HL-60/S4 treated with phorbol 12-myristate 13-acetate at 8.2 ng/mL for 4 days and 3 days (cell line): ENCODE measurements at regions not wholly inside any gene's neighbourhood (a gene's known extent, or its start where the extent isn't known, plus 50 kb on each side); places are given as distances from the start of the nearest gene placed in this dataset.

Source experiments
- in situ Hi-C: fragments of 300-500 bp; cut with MboI; formaldehyde crosslinking; loops from 2 replicates; pipeline ENCODE4 v1.15.0; 2022; ENCODE audit warnings: low sequenced_read_pairs

DNA sequence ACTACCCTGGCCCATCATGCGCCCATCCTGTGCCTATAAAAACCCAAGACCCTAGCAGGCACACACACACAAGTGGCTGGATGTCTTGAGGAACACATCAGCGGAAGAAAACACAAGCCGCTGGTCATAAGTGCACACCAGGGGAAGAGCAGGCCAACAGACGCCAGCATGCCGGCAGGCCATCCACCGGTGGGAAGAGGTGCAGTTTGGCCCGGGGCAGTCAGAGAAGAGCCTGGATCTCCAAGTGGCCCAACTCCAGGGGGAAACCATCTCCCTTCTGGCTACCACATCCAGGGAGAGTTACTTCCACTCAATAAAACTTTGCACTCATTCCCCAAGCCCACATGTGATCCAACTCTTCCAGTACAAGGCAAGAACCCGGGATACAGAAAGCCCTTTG, 2001.3 kb upstream of the NUDT12 start:
- in situ Hi-C loops, result no loop called here

GRCh38 chr5:105554568-105555169, 1992.1 kb upstream of the NUDT12 start:
- in situ Hi-C loops, result no loop called here

- in situ Hi-C loops, result no loop called here
Measured at GRCh38 chr5:105544300-105544699, 1981.7 kb upstream of the NUDT12 start.

DNA sequence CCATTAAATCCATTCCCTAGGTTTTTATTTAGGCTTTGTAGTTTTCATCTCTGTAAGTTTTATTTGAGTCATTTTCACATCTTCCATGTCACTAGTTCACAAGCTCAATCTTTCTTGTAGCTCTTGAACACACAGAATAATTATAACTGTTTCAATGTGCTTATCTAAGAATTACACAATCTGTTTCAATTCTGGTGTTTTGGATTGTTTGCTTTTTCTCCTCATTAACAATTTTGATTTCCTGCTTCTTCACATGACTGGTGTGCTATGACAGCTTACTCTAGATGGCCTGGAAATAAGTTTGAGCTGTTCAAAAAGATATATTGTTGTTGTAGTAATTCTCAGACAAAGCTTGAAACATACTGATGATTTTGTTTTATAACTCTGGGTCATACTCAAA, 1974.1 kb upstream of the NUDT12 start:
- in situ Hi-C loops, result no loop called here

DNA sequence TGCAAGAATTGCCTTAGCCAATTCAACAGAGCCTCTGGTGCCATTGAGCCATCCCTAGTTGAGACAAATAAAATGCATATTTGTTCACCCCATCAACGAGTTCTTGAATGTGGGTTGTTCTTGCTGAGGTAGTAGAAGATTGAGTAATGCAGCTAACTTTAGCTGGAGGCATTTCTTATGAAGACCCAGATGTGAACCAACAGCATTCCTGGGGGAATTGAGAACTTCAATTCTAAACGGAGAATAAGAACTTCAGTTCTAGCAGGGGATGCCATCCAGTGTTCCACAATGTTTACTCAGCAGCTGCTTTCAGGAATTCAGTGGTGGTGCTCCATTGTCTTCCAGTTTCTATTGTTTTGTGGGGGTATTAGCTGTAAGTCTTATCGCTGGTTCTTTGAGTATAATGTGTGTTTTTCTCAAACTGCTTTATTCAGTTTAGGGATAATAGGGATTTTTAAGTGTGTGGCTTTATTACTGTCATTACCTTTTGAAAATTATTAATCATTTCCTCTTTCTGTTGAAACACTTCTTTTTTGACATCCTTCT, 1968.2 kb upstream of the NUDT12 start:
- in situ Hi-C loops, result no loop called here

DNA sequence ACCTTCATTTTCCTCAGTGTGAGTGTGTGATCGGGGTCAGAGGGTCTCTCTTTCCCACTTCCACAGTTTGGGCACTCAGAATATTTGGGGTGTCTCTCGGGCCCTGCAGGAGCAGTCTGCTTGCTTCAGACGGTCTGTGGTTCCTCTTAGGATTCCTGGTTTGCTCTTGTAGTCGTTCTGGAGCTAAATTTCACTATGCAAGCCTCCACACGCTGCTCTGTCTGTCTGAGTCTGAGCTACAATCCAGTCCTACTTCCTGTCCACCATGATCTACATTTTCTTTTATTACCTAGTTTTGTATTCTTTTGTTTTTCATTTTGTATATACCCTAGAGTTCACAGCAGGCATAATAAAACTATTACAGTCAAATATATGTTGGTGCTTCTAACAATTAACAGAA, 1967.3 kb upstream of the NUDT12 start:
- in situ Hi-C loops, result no loop called here

- in situ Hi-C loops, result no loop called here
Measured at GRCh38 chr5:105508519-105508918, 1945.9 kb upstream of the NUDT12 start.

DNA sequence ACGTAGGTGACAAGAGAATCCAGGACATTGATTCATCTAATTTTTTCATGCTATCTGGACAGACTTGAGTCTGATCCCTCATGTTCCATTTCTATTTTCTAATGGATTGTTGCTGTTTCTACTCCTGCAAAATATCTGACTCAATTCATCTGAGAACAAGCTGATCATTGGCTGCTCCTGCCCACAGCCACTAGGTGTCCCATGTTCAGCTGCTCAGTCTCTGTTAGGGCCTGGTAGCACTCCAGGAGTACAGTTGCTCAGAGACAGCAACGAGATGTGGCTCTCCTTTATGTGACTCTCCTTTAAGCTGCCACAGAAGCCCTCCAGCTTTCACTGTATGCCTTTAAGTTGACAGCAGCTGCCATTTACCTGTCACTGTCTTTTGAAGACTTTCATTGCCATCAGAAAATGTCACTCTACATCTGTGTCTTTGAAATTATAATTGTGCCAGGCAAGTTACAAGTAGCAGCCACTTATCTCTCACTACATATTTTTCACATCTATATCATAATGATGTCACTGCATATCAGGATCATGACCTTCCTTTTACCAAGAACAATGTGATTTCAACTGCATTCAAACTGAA, 1944.2 kb upstream of the NUDT12 start:
- in situ Hi-C loops, result no loop called here

- in situ Hi-C loops, result no loop called here
Measured at GRCh38 chr5:105503950-105504349, 1941.4 kb upstream of the NUDT12 start.

DNA sequence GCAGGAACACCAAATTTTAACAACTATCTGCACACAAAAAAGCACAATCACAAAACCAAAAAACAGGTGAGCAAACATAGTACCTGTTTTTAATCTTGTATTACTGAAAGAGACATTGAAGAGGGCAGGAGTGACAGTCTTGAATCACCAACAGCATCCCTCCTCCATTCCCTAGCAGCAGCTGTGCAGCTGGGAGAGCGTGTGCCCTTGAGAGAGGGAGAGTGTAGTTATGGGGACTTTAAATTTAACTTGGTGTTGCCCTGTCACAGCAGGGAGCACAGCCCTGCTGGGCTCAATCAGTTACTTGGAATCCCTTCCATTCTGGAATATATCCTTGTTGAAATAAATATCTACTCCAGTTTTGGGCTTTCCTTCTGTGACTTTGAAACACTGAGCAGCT, 1938.7 kb upstream of the NUDT12 start:
- in situ Hi-C loops, result no loop called here

- in situ Hi-C loops, result no loop called here
Measured at GRCh38 chr5:105475401-105475800, 1912.8 kb upstream of the NUDT12 start.

GRCh38 chr5:105462377-105462776, 1899.8 kb upstream of the NUDT12 start:
- in situ Hi-C loops, result no loop called here

- in situ Hi-C loops, result no loop called here
Measured at GRCh38 chr5:105460721-105461120, 1898.1 kb upstream of the NUDT12 start.

GRCh38 chr5:105453216-105453807, 1890.7 kb upstream of the NUDT12 start:
- in situ Hi-C loops, result no loop called here

DNA sequence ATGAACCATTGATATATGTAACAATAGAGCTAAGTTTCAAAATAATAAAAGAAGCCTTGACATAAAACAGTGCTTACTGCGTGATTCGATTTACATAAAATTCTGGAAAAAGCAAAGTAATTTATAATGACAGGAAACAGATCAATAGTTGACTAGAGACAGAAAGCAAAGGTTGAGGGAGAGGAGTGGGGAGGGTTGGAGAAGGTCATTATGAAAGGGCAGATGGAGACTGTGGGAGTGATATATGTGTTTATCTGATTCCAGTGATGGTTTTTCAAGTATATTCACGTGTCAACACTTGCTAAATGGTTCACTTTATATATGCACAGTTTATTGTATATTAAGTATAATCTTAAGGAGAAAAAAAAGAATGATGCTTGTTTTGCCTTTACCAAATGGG, 1885.7 kb upstream of the NUDT12 start:
- in situ Hi-C loops, result no loop called here

GRCh38 chr5:105430516-105430915, 1867.9 kb upstream of the NUDT12 start:
- in situ Hi-C loops, result no loop called here

DNA sequence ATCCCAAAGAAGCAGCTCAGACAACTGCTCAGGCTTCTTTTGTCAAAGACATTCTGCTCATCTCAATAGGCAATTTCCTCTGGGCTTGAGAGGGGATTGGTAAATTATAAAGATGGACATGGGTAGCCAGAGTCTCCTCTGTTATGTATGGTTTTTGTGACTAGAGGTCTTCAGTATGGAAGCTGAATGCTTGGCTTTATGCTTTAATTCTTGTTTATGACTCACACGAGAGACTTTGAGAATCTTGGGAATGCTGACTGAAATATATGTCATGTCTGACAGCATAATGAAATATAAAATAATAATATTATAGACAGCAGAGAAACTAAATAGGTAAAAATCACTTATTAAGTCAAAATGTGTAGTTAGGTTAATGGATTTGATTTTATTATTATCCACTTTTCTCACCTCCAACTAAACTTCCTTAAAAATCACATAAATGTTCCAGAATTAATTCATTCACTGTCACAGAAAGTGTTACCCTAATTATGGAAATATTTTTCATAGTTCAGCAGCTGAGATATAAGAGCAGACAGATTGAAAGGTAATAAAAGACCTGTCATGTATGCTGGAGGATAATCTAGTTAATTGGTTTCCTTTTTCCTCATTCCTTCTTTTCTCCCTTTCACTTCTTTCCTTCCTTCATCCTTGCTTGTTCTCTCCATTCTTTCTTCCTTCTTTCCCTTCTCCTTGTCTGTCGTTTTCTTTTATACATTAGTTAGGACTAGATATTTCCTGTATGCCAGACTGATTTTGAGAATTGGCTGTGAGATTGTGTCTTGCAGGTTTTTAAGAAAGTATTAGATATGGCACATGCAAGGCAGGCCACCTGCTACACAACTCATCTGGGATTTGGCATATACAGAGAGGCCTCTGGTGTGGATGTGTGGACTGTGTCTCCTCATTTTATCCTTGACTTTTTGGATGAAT, 1866.1 kb upstream of the NUDT12 start:
- in situ Hi-C loops, result no loop called here

GRCh38 chr5:105414067-105414466, 1851.5 kb upstream of the NUDT12 start:
- in situ Hi-C loops, result no loop called here

- in situ Hi-C loops, result no loop called here
Measured at GRCh38 chr5:105413406-105413990, 1850.9 kb upstream of the NUDT12 start.

GRCh38 chr5:105409695-105410094, 1847.1 kb upstream of the NUDT12 start:
- in situ Hi-C loops, result no loop called here

- in situ Hi-C loops, result no loop called here
Measured at GRCh38 chr5:105407200-105407599, 1844.6 kb upstream of the NUDT12 start.
